GM21737 (cell line): ENCODE measurements at regions not wholly inside any gene's neighbourhood (a gene's known extent, or its start where the extent isn't known, plus 50 kb on each side); places are given as distances from the start of the nearest gene placed in this dataset.
"Not testable (repeated sequence)": the region's sequence is repeated elsewhere in the genome, so short reads cannot be mapped to it uniquely, and the experiment has no call there.

Source experiments
- ATAC-seq: cut with Tn5 transposase; IDR thresholded peaks from one replicate; pipeline ENCODE4 v1.9.1; 2021; ENCODE audit warnings: mild to moderate bottlenecking, moderate library complexity; ENCODE audit not compliant: unreplicated experiment

DNA sequence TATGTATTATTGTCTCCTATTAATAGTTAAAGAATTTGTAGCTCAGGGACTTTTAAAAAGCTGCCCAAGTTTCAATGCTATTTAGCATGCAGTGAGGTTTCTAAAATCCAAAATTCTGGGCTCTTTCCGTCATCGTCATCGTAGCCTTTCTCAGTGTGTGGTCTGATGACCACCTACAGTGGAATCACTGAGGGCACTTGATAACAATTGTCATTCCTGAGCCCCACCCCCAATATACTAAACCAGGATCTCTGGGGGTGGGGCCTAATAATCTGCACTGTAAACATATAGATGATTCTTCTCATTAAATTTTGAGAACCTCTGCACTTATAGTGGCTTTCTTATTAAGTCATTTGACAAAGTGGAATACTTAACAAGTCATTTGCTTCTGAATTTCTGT, 674.8 kb downstream of the PLPP3 start:
- no peak for ATAC-seq

DNA sequence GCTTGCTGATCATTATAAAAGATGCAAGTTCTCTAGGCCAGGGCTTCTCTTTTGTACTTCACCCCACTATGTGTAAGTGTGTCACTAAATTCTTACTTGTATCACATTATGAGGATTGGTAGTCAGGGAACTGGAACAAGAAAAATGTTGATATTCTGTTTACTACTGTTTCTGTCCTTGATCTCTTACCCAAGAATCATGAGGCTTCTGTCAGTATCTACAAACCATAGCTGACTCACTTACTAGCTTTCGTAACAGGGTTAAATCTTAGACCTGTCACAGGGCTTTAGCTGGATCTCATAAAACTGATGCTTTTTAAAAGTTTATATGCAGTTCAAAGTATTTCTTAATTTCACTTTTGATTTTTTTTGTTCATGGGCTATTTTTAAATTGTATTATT, 681.2 kb downstream of the PLPP3 start:
- no peak for ATAC-seq

DNA sequence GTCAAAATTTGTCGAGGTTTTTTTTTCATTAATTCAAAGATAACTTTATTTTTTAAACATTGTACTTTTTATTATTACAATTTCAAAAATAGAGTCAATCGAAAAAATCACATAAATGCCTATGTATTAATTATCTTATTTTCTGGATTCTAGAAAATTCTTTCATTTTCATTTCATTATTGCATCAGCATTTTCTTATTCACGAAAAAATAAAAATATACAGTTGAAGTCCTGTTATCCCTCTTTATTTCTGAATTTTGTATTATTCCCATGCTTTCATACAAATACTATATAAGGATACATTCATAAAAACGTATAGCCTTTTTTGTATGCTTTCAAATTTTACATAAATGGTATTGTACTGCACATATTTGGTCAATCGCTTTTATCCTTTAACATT, 681.0 kb upstream of the USP24 start:
- no peak for ATAC-seq

DNA sequence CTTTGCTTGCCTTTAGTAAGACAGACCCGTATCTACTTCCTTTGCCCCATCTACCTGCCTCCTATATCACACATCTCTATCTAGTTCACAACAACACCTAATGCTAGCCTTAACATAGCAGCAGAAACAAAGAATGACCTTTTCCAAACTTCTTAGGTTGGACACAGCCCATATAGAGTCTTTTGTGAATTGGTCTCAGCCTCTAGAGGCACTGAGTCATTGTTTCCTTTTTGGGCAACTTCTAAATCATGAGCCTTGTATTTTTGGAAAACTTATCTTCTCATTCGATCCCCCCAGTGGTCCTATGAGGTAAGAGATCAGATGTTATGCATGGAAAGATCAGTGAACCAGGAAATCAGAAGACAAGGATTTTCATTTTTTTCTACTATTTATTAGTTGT, 679.4 kb upstream of the USP24 start:
- ATAC-seq: no peak

DNA sequence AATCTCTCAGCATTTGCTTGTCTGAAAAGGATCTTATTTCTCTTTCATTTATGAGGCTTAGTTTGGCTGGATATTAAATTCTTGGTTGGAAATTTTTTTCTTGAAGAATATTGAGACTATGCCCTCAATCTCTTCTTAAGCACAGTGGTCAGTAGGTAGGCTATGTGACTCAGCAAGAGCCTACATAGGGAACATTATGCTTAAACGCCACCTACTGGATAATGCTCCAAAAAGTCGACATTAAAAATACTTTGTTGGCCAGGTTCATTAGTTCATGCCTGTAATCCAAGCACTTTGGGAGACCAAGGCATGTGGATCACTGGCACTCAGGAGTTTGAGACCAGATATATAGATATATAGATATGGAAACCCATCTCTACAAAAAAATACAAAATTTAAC, 678.0 kb upstream of the USP24 start:
- no peak for ATAC-seq

DNA sequence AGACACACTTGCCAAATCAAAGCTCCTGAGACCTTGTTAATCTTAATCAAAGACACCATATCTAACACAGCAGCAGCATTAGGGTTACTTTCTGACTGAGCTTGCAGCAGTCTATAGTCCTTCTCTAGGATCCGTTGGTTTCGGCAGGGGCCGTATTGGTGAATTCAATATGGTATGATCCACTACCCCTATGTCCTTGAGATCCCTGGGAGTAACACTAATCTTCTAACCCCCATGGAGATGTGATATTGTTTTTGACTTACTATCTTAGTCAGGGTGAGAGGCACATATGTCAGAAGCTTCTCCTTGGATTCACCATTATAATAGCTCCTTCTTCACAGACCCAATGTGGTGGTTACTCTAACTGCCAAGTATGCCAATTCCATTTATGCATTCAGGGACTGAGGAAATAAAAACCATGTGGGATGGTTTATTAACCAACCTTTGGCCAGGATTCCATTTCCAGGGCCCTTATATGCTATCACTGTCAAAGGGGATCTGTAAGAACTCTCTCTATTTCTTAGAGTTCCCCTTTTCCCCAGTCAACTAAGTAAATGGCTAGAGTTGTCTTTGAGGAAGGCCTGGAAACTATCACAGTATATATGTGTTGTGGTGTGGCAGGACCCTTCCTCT, 673.6 kb upstream of the USP24 start:
- ATAC-seq: no peak

DNA sequence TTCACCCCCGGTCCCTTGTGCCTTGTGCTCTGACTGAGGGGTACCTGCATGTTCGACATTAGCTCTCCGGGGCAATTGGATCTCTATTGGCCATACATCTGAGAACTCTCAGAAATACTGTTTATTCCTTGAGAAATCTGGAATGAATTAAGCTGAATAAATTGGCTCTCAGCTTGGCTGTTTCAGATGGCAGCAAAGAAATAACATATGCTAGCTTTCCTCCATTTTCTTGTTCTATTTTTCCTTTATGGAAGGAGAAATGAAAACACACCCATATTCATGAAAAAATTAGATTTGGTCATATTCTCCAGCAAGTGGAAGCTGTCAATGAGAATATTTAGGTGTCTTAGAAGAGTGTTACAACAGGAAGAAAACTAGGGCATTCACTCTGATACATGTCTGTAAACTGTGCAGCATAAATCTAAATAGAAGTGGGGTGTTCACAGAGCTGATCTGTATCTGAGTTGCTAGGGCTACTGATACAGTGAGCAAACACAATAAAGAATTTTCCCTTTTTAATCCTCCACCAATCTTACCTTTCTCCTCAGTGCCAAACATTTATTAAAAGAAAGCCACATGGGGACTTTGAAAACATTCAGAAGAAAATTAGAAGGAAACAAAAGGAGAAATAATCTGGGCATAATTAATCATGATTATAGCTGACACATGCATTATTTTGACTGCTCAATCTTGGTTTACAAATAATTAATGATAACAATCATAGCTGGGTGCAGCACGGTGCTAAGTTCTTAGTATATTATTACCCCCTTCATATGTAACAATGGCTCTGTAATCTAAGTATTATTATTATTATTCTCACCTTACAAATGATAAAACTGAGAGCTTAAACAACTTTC, 671.9 kb upstream of the USP24 start:
- ATAC-seq: no peak

DNA sequence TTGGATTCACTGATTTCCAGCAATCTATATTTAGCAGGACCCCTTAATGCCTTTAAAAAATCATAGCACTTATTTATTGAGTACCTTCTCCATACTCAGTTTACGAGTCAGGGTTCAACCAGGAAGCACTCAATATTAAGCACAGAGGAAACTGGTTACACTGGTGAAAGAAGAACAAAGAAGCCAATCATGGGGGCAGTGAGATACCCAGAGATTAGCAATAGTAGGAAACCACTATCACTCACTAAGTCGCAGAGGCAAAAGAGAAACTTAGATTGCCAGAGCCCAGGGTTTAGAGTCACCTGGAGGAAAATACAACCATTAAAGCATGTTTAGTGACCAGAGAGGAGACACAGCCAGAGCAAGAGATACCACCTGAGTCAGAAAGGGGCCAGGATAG, 670.5 kb upstream of the USP24 start:
- ATAC-seq: no peak

DNA sequence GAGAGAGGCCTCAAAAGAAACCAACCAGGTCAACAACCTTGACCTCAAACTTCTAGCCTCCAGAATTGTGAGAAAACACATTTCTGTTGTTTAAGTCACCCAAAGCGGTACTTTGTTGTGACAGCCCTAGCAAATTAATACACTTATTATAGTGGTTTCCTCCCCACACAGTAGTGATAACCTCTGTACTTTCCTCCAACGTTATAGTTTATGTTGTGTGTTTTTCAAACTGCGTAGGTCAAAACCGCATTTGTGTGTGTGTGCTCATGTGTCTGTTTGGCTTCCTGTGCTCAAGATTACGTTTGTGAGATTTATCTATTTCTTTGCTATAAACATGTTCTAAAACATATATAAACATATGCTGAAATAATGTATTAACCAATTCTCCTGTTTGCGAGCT, 667.8 kb upstream of the USP24 start:
- no peak for ATAC-seq

DNA sequence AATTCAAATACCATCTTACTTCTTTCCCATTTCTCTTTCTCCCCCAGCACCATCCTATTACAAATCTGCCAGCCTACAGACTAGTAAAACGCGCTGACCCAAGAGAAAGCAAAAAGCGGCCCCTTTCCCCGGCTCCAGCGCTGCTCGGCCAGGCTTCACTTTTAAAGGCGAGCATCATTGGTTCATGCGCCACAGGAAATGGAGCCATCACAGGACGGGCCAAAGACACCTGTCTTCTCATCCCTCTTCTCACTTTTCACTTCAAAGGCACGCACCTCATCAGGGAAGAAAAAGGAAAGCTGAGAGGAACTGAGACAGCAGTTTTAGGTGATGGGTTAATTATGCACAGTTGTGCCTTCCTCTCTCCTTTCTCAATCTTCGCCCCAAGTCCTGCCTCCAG, 664.2 kb upstream of the USP24 start:
- ATAC-seq: no peak

DNA sequence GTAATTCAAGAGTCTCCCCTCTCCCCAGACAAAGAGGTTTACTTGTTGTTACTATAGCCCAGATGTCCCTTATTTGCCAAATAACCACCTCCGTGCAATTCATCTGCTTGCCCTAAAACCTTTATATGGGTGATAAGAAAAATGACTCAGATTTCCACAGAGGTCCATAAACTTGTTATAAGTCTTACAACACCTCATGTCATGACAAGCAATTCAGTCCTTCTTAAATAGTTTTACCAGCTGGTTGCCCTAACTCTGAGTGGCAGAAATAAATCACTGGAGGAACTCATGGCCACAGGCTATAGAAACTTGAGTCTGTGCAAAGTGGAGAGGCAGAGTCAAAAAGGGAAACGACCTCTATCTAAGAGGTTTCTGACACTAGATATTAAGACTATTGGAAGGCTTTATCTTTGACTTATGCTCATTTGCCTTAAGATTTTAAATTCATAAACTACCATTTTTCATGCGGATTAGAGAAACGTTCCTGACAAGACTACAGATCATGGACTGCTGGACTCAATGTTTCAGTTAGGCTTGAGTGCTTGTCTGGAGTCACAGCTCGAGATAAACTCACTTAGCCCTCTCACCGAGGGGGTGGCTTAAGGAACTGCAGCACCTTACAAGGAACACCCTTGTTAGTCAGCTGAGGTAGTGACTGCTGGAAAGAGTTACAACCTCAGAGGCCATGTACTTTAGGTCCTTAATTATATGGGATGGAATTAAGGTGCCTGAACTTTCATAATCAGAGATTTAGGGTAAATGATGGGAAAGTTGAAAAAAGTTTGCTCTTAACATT, 662.5 kb upstream of the USP24 start:
- no peak for ATAC-seq

DNA sequence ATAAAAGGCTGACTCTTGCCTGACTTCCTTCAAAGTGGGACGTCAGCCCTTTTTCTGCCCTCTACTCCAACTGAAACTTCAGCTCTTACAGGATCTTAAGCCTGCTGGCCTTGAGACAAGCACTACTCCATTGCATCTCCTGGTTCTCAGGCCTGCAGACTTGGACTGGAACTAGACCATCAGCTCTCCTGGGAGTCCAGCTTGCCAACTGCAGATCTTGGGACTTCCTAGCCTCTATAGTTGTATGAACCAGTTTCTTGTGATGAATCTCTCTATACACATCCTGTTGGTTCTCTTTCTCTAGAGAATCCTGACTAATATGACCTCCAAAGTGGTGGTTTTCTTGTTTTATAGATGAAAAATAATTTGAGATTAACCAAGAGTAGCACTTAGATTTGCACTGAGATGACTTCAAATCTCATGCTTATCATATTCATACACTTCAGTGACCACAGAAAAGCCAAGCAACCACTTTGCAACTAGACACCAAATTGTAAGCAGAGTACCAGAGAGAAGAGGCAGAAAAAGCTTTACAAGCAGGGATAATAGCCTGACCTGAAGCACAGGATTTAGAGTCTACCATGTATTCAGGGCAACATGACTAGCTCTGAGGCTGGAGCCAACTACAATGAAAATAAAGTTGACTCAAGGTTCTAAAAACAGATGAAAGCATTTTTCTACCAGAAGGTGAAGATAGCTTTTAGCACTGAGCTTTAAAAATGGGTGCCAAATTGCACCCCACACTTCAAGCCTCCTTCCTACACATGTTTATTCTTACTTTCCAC, 661.3 kb upstream of the USP24 start:
- no peak for ATAC-seq

DNA sequence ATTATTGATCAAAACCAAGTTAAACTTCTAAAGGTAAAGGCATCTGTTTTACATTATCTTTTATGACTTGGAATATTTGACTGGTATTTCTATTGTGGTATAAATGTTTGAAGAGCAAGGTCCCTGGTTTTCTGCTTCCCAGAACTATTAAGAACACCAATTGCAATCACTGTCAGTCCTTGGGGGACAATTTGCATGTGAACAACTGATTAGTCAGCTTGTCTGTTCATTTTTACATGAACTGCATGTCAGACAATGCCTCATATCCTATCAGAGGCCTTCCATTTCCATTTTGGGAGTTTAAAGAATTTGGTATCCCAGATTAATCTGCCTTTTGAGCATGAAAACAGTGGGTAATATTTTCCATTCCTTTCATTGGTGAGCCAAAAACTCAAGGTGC, 654.9 kb upstream of the USP24 start:
- no peak for ATAC-seq

DNA sequence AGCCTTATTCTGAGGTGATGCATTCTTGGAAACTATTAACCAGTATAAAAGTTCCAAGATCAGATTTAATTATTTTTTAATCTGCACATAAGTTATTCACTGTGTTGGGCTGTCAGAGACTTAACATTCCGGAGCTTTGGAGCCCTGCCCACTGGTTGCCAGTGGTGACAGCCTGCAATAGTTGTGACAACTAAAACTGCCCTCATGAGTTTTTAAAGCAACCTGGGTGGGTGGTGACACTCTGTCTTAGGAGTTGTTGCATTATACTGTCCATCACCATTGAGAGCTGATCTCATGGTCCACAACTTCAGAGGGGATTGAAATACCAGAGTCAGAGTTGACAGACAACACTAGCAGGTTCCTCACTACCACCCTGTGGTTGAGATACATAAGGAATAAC, 653.9 kb upstream of the USP24 start:
- no peak for ATAC-seq

DNA sequence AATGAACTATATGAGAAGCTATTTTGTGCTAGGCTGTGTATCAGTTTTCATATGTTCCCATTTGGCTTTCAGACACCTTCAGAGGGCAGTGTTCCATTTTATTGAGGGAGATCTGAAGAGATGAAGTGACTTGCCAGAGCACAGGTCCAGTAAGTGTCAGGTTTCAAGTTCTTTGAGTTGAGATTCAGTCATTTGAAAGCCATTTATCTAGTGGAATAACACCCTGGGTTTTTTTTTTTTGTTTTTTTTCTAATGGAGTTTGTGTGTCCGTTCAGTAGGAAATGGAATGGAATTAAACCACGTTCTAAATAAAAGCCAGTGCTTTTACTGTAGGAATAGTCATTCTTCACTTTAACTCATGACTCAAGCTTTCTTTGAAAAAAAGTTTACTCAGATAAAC, 652.9 kb upstream of the USP24 start:
- no peak for ATAC-seq

DNA sequence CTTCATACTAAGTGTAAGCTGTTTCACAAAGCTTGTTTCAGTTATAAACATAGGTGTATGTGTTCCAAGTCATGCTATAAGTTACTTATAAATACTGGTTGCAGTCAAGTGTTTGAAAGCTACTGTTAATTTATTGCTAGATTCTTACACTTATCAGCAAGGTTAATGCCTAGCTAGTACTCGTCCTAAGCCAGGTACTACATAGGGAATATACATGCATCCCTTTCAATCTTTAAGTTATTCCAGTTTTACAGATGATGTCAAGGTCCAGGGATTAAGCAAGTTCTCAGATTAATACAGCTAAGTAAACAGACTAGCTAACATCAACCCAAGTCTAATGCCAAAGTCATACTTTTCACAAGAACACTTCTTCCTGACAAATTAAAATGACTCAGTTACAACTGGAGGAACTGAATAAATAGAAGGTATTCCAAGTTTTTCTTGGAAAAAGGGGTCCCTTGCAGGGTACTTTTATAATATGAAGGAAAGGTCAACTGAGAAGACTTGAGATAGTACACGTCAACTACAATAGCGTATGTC, 652.2 kb upstream of the USP24 start:
- ATAC-seq: no peak

DNA sequence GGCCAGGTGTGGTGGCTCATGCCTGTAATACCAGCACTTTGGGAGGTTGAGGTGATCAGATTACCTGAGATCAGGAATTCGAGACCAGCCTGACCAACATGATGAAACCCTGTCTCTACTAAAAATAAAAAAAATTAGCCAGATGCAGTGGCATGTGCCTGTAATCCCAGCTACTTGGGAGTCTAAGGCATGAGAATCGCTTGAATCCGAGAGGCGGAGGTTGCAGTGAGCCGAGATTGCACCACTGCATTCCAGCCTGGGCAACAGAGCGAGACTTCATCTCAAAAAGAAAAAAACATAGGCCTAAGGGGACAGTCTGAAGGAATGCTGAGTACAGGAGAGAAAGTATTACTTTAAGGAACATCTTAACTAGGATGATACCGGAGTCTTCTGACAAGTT, 650.6 kb upstream of the USP24 start:
- ATAC-seq: not testable (repeated sequence)

DNA sequence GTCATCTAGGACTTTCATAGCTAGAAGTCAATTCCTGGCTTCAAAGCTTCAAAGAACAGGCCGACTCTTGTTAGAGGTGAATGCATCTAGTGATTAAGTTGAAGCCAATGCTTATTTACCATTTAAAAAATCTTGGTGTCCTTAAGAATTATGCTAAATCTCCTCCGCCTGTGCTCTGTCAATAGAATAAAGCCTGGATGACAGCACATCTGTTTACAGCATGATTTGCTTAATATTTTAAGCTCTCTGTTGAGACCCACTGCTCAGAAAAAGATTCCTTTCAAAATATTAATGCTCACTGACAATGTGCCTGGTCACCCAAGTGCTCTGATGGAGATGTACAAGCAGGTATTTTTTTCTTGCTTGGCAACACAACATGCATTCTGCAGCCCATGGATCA, 649.1 kb upstream of the USP24 start:
- ATAC-seq: no peak

DNA sequence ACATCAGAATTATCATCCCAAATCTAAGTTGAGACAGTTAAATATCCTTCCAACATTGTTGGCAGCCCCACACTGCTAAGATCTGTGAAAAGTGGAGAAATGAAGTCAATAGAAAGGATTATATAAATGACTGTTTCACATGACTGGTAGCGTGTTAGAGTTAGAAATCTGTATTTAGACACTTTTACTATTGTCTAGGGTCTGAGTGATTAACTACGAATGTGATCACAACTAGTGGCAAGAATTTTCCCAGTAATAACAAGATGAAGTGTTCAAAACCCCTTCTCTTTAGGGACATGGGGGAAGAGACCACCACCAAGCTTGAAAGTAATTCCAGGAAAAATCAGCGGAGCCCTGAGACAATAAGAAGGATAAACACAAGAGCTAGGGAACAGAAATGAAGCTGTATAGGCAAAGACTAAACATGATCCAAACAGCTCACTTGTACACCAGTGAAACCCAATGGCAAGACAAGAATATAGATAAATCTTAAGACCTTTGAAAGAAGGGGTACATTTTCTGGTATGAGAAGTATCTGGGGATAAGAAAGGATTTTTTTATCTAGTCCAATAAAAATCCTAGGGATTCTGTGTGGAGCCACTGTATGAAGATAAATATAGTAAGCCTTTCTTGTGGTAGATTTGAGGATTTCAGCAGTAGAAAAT, 646.6 kb upstream of the USP24 start:
- no peak for ATAC-seq

DNA sequence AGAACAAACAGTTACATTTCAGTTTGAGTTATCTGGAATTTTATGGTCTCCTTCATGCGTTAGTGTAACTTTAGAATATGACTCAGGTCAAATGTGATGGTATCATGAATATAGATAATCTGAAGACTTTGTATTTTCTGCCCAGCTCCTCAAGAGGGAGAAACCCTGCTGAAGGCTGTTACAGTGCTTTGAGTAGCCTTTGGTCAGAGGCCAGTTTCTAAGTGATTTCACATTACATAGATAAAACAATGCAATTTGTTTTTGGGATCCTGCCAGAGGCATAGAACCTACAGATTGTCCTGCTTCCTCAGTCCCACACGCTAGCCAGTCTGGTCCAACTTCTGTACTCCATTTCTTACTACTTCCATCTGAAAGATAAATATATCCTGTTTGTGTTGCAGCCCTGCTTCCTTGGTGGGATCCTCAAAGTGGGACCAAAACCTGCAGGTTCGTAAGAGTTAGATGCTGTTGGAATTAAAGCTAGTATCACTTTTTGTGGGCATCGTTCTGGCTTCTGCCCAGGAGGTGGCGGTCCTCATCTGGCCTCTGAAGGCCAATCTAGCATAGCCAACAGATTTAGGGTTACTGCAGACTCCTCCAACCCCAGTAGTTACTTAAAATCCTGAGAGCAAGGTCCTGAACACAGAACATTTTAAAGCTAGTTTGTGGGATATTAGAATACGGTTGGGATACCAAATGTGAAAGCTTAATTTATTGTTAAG, 645.8 kb upstream of the USP24 start:
- ATAC-seq: no peak
